GM18505 (cell line): ENCODE measurements at regions not wholly inside any gene's neighbourhood (a gene's known extent, or its start where the extent isn't known, plus 50 kb on each side); places are given as distances from the start of the nearest gene placed in this dataset.

Experiments
- ATAC-seq: cut with Tn5 transposase; IDR thresholded peaks from one replicate; pipeline ENCODE4 v1.9.1; 2021; ENCODE audit not compliant: unreplicated experiment
- POLR2A ChIP-seq: IDR thresholded peaks from 4 replicates; pipeline ENCODE4 v1.6.1; 2011; ENCODE audit warnings: borderline replicate concordance; ENCODE audit not compliant: insufficient read depth, insufficient read length; ENCODE audit errors: extremely low read depth

DNA sequence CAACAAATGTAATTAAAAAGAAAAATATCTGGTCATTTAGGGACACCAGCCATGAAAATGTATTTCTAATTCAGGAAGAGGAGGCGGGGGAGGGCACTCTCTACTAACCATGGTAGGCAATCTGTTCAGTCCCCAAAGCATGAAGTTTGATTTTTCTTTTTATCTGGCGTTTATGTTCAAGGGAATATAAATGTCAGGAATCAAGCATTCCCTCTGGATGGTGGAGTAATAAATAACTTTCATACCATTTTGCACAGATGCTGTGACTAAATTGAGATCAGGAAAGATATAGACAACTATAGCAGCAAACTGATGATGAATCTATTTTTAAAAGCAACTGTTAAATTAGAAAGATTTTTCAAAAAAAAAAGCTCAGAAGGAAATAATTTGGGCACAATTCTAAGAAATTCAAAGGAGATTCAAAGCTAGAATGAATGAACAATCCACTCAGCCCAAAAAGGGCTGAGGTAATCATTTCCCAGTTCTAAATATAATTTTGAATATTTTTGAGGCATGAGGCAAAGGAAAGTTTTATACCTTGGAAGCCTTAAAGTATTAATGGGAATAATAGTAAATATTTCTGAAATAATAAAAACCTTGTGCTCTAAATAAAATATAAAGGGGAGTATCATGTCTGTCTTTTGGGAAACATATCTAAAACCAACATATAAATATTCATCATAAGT is 146.4 kb upstream of the POU2AF2 start:
- no peak for ATAC-seq
- TF ChIP-seq POLR2A = no peak

DNA sequence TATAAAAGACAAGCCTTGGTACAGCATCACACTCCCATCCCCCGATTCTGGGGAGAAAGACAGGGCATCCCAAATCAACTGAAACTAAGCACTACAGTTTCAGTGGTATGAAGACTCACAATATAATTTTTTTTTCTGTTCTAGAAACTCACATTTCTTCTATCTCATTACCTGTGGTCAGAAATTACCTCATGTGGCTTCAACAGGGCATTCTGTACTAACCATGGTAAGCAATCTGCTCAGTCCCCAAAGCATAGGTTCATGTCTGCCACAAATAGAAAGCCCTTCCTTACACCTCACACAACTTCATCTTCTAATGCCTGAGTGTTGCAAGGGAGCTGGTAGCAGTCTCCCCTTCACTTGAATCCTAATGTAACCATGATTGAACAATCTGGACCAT is 147.4 kb upstream of the POU2AF2 start:
- ATAC-seq = no peak
- no peak for TF ChIP-seq POLR2A

DNA sequence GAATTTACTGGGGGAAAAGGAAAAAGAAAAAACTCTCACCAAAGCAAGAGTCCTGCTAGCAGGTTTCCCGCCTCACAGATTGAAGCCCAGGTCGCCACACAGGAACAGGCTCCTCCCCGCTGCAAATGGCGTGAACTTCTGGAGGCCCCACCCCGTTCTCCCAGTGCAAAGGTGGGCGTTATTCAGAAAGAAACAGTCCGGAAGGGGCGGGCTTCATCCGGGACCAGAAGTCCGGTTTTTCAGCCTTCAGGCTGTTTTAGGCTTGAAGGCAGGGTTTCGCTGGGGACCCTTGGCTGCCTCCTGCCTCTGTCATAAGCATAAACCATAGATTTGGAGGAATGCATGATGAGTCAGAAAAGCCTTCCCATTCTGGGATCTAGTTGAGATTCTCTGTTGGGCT is 148.3 kb upstream of the POU2AF2 start:
- no peak for ATAC-seq
- no peak for TF ChIP-seq POLR2A

DNA sequence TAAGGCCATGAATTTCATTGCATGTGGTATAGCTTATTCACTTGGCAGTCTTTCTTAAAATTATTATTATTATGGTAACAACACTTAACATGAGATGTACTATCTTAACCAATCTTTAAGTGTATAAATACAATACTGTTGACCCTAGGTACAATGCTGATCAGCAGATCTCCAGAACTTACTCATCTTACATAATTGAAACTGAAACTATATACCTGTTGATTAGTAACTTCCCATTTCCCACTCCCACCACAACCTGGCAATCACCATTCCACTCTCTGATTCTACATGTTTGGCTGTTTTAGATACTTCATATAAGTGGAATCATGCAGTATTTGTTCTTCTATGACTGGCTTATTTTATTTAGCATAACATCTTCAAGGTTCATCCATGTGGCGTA is 150.2 kb upstream of the POU2AF2 start:
- TF ChIP-seq POLR2A = no peak
- ATAC-seq = no peak

DNA sequence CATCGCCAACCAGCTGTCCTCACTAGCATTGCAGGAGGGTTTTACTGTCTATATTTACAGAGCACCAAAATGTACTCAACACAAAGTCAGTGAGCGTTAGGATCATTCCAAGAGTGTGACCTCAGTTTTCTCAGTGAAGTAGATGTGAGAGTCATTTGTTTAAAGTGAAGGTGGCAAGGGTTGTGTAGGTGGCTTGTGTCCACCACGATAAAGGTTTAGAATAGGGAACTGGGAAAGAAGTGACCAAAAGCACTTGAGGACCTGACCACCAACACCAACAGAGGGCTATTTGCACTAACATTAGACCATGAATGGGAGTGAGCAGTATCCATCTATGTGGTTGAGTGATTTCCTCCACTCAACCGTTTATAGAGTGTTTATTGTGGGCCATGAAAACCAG is 152.5 kb upstream of the POU2AF2 start:
- TF ChIP-seq POLR2A = no peak
- ATAC-seq = no peak

DNA sequence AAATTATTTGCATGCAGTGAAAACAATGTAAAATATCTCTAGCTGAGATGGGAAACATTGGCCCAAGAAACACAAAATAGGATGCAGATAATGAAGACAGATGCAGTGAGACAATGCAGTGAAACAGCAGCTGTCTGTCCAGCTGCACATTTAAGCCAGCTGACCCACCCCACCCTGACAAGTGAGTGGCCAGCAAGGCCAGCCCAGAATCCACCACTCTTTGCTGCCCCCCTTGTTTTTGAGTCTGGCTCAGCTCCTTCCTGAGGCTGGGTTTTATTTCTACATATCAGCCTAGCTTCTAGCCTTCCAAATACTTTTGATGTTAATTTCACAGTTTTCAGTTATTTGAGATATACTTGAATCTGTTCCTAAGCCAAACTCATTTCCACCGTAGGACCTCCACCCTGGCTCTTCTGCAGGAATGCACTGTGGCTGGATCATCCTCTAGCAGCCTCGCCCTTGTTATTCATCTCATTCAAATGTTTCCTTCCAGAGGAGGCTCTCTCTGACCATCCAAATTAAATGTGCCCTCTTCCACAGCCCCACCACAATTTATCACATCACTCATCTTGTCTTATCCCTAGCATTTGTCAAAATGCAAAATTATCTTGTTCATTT is 154.1 kb upstream of the POU2AF2 start:
- no peak for TF ChIP-seq POLR2A
- no peak for ATAC-seq

DNA sequence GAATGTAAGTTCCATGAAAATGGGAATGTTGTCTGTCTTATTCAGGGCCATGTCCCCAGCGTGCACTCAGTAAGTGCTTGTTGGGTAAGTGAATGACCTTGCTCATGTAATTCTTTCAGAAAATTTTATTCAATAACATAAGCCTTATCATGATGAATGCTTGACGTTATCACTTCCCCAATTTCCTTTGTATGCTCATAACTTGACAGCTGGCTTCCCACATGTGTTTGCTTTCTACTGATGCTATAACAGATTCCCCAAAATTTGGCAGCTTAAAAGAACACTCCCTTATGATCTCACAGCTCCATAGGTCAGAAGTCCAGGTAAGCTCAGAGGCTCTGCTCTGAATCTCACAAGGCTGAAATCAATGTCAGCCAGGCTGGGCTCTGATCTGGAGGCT is 155.8 kb upstream of the POU2AF2 start:
- ATAC-seq = no peak
- TF ChIP-seq POLR2A = no peak

DNA sequence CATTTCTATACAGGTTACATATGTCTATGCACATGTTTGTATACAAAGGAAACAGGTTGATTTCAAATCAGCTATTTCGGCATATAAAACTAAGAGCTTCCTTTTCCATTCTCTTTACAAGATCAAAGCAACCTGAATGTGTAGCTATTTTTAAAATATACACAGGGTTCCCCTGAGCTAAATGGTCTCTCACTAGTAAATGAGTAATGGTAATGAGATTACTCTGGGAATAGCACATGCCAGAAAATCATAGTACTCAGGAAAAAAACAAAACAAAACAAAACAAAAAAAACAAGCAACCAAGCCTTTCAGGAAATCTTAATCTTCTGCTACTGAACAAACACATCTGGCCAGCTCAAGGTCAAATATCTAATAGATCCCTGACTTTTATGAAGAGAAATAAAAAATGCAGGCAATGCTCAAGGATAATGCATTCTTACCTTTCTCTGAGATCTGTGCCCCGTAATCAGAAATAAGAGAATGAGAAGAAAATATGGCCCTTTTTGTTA is 156.6 kb upstream of the POU2AF2 start:
- no peak for ATAC-seq
- TF ChIP-seq POLR2A = no peak

DNA sequence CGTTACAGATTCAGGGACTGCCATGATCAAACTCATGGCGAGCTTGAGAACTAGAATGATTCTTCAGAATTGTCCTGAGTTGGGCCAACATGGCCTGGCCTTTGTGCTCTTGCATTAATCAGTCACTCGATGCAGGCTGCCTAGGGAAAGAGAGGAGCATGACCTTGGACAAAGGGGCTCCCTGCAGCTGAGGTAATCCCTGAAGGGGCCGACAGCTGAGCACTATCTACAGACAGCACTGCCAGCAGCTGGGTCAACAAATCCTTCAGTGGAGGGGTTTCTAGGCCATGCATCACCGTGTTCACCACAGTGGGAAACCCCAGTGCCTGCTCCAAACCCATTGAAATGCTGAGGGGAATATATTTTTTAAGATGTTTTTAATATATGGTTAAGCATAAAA is 159.5 kb upstream of the POU2AF2 start:
- TF ChIP-seq POLR2A = no peak
- ATAC-seq = no peak

DNA sequence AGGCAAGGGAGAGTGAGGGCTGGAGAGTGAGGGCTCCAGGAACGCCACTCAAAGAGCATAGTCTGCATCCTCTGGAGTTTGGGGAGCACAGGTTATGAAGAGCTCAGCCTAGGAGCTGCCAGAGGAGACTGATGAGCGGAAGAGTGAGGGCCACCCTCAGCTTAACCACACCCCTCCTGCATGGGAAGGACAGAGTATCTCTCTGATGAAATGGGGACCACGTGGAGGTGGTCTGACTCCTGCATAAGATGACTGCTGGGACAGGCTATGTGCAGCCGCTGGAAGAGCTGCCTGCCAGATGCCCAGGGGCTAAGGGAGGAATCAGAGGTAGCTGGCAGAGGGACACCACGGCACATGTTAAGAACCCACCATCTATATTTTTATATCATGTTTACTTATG is 162.9 kb upstream of the POU2AF2 start:
- TF ChIP-seq POLR2A = no peak
- ATAC-seq = no peak

DNA sequence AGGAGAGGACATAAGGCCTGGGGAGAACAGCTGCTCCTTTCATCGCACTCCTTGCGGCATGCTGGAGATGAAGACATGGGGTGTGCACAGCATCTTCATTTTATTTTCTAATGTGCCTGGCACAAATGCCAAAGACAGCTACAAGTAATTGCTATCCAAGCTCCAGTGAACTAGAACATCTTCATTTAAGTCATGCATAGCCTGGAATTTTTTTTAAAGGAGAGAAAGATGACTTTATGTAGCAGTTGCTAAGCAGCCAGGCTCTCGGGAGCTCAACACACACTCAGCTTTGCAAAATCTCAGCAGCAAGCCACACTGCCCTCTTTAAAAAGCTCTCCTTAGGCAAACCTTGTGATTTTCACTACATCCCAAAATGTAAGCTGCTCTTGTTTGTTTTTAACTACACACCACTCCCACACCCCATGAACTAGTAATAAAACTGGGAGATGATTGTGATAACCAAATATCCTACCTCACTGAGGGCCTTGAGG is 164.5 kb upstream of the POU2AF2 start:
- ATAC-seq = no peak

DNA sequence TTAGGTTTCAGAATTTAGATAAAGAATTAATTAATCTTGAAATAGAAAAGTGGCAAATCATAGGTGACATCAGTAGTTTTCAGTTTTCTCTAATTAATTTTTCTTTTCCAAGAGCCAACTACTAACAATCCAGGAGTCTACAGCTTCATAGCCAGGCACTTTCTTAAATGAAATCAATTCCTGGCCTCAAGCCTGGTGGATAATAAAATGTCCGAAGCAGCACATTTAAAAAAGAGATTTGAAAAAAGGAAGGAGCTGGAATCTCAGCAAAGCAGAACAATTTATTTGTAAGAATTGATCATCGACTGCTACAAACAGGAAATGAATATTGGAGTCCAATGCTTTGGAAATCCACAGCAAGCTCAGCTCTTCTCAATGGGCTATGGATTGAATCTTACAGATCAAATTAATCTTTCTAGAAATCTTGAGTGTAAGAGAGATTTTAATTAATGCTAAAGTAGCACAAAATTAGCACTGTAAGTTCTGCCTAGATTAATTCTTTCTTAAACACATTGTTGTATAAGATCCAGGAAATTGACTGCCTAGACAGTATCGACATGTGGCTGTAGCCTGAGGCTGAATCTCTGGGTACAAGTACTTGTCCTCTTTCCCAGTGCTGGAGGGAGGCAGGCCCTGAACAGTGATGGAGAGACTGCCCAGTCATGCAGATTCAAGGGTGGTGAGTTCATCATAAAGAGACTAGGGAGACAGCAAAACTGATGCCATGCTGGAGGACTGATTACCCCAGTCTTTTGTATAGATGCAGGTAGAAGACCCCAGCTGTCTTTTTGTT is 167.8 kb upstream of the POU2AF2 start:
- no peak for ATAC-seq
- no peak for TF ChIP-seq POLR2A

More for the DNA sequence above, 164.5 kb upstream of the POU2AF2 start:
- TF ChIP-seq POLR2A = no peak

DNA sequence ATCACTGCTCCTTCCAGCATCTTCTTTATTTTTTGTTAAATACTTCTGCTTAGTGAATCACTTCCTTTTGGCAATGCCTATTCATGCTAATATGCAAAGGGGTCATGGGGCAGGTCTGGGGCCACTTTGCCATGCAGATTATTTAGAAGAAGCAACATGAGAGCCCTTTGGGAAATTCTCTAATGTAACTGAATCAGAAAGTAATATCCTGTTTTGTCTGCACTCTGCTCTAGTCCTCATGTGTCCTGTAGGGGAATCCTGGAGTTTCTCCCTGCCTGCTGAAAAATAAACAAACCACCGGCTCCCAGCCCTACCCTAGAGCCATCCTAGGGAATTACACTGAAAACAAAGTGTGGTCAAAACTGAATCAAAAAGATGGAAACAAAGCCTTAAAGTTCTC is 176.5 kb upstream of the POU2AF2 start:
- no peak for ATAC-seq
- no peak for TF ChIP-seq POLR2A

DNA sequence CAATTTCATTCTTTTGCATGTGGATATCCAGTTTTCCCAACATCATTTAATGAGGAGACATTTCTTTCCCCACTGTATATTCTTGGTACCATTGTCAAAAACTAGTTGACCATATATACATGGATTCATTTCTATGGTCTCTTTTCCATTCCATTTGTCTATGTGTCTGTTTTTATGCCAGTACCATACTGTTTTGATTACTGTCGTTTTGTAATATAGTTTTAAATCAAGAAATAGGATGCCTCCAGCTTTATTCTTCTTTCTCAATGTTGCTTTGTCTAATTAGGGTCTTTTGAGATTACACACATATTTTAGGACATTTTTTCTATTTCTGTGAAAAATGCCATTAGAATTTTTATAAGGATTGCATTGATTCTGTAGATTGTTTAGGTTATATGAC is 177.5 kb upstream of the POU2AF2 start:
- no peak for TF ChIP-seq POLR2A
- ATAC-seq = no peak

DNA sequence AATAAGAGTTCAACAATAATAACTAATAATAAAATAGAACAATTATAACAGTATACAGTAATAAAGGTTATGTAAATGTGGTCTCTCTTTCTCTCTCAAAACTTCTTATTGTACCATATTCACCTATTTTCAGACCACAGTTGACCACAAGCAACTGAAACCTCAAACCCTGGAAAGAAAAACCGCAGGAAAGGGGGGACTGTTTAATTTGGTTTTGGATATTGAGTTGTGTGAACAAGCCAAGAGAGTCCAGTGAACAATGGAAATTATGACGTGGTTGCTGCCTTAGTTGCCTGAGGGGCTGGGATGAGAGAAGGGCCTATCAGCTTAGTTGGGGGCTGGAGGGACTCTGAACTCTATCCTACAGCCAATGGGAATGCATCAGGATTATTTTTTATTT is 178.7 kb upstream of the POU2AF2 start:
- no peak for ATAC-seq
- TF ChIP-seq POLR2A = no peak
